K562 (cell line): ENCODE measurements at regions not wholly inside any gene's neighbourhood (a gene's known extent, or its start where the extent isn't known, plus 50 kb on each side); places are given as distances from the start of the nearest gene placed in this dataset.

ENCODE experiments used
- GMEB1 ChIP-seq: fragments of 250-450 bp; sonication (Bioruptor Pico); IDR thresholded peaks from 2 replicates; pipeline ENCODE4 v1.4.0; 2020; ENCODE audit warnings: mild to moderate bottlenecking
- SMAD3 ChIP-seq: fragments of 450-650 bp; formaldehyde crosslinking; conservative IDR thresholded peaks from 2 replicates; pipeline ENCODE4 v1.4.0; 2020; ENCODE audit warnings: mild to moderate bottlenecking
- TAF1 ChIP-seq: IDR thresholded peaks from 2 replicates; pipeline ENCODE4 v1.6.1; 2011; ENCODE audit warnings: mild to moderate bottlenecking, low read length, moderate library complexity; ENCODE audit not compliant: insufficient read depth, control insufficient read depth, severe bottlenecking; ENCODE audit errors: extremely low read depth
- ZNF583 ChIP-seq: fragments of 250-450 bp; sonication (Bioruptor Pico); IDR thresholded peaks from 2 replicates; pipeline ENCODE4 v1.4.0; 2020
- TF ChIP-seq, protein P1 (sequence below): conservative IDR thresholded peaks from 2 replicates; pipeline ENCODE4 v1.6.1; 2011; ENCODE audit warnings: low read depth, mild to moderate bottlenecking, low read length; ENCODE audit not compliant: control insufficient read depth

GRCh38 chr5:67344870-67345269 lies 148.3 kb upstream of the CD180 start:
- TF ChIP-seq GMEB1 (CRISPR knock-in tag) (no peak), SMAD3 (CRISPR knock-in tag) (no peak), TAF1 (no peak), ZNF583 (no peak)
- TF ChIP-seq, protein P1, sequence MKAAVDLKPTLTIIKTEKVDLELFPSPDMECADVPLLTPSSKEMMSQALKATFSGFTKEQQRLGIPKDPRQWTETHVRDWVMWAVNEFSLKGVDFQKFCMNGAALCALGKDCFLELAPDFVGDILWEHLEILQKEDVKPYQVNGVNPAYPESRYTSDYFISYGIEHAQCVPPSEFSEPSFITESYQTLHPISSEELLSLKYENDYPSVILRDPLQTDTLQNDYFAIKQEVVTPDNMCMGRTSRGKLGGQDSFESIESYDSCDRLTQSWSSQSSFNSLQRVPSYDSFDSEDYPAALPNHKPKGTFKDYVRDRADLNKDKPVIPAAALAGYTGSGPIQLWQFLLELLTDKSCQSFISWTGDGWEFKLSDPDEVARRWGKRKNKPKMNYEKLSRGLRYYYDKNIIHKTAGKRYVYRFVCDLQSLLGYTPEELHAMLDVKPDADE, result no peak
